ENCODE measurements at regions not wholly inside any gene's neighbourhood (a gene's known extent, or its start where the extent isn't known, plus 50 kb on each side); places are given as distances from the start of the nearest gene placed in this dataset.
A peak's percentile ranks its signal among the peaks of the same experiment; 100 is the strongest.

GRCh38 chr21:36245649-36246048, 74.3 kb upstream of the MORC3 start:
- no peaks in the 10 kb centered on the region for H3K9me3 Mint-ChIP-seq
- no peak overlapping the region for H3K27ac Mint-ChIP-seq
- no peaks in the 10 kb centered on the region for H3K9me3 ChIP-seq (ENCODE audit: control insufficient read depth in 1 of 2, insufficient read depth in 1 of 2, low read length in 2 of 2)
- ChIA-PET POLR2A (interaction anchor here (1.6 kb wide), 1 partner anchor 75 kb away, joined by 8 read pairs; the partner anchor contains the start of gene MORC3), CTCF (no interaction called here)
- H3K4me3 Mint-ChIP-seq: no peak overlapping the region
- intact Hi-C loops (cut with DNase I, micrococcal nuclease): no loop called here
- peaks cover 60% of the 10 kb centered on the region for H3K36me3 Mint-ChIP-seq (ENCODE audit: low read depth)
- TF ChIP-seq CTCF (IDR thresholded peaks at IDR 0.05): no peak
- no peak overlapping the region for H3K4me3 ChIP-seq (ENCODE audit: low read length)
- ATAC-seq (ENCODE audit: poor library complexity) (no peak), DNase-seq (peak in 2 of 14 experiments; percentile 3 to 21)
- H3K27me3 Mint-ChIP-seq: no peaks in the 10 kb centered on the region
- peaks cover 13% of the 10 kb centered on the region for H3K4me1 Mint-ChIP-seq (ENCODE audit: low read depth)
- peaks cover 3% of the 10 kb centered on the region for H3K4me1 ChIP-seq (ENCODE audit: insufficient read depth, low read length)
- peaks cover 52% of the 10 kb centered on the region for H3K36me3 ChIP-seq (ENCODE audit: insufficient read depth, low read length)
- no peak overlapping the region for H3K27ac ChIP-seq (ENCODE audit: low read depth in 1 of 2, low read length in 2 of 2)
- H3K27me3 ChIP-seq (ENCODE audit: control insufficient read depth in 1 of 2, insufficient read depth in 2 of 2, low read length in 2 of 2): no peaks in the 10 kb centered on the region

- Mint-ChIP-seq H3K36me3 (ENCODE audit: low read depth) (peaks cover 65% of the 10 kb centered on the region), H3K27ac (no peak overlapping the region)
- intact Hi-C loops (cut with DNase I, micrococcal nuclease): no loop called here
These were observed 73.8 kb upstream of the MORC3 start for GRCh38 chr21:36246080-36246631.

GRCh38 chr21:36247316-36248010, 72.5 kb upstream of the MORC3 start:
- no peaks in the 10 kb centered on the region for H3K27me3 Mint-ChIP-seq
- H3K4me3 ChIP-seq (ENCODE audit: low read length): no peak overlapping the region
- no peaks in the 10 kb centered on the region for H3K9me3 ChIP-seq (ENCODE audit: control insufficient read depth in 1 of 2, insufficient read depth in 1 of 2, low read length in 2 of 2)
- no peak for TF ChIP-seq CTCF (IDR thresholded peaks at IDR 0.05)
- peaks cover 12% of the 10 kb centered on the region for H3K4me1 Mint-ChIP-seq (ENCODE audit: low read depth)
- ChIA-PET CTCF (interaction anchor here (0.6 kb wide), 1 partner anchor 142 kb away, joined by 3 read pairs; no protein-coding TSS in a partner anchor), POLR2A (interaction anchor here (1.4 kb wide), 1 partner anchor 72 kb away, joined by 4 read pairs; the partner anchor contains the start of gene MORC3)
- DNase-seq (no peak), ATAC-seq (ENCODE audit: poor library complexity) (no peak)
- H3K36me3 ChIP-seq (ENCODE audit: insufficient read depth, low read length): peaks cover 62% of the 10 kb centered on the region
- H3K9me3 Mint-ChIP-seq: no peaks in the 10 kb centered on the region
- H3K4me1 ChIP-seq (ENCODE audit: insufficient read depth, low read length): peaks cover 3% of the 10 kb centered on the region
- H3K27ac ChIP-seq (ENCODE audit: low read depth in 1 of 2, low read length in 2 of 2): no peak overlapping the region
- H3K36me3 Mint-ChIP-seq (ENCODE audit: low read depth): peaks cover 66% of the 10 kb centered on the region
- no peaks in the 10 kb centered on the region for H3K27me3 ChIP-seq (ENCODE audit: control insufficient read depth in 1 of 2, insufficient read depth in 2 of 2, low read length in 2 of 2)
- H3K27ac Mint-ChIP-seq: peak overlapping the region; percentile 6
- intact Hi-C loops (cut with DNase I, micrococcal nuclease): no loop called here
- no peak overlapping the region for H3K4me3 Mint-ChIP-seq

More at GRCh38 chr21:36246080-36246631, 73.8 kb upstream of the MORC3 start:
- H3K27me3 Mint-ChIP-seq: no peaks in the 10 kb centered on the region
- ChIA-PET CTCF (no interaction called here), POLR2A (interaction anchor here (1.6 kb wide), 1 partner anchor 74 kb away, joined by 8 read pairs; the partner anchor contains the start of gene MORC3)
- no peak for DNase-seq
- H3K27me3 ChIP-seq (ENCODE audit: control insufficient read depth in 1 of 2, insufficient read depth in 2 of 2, low read length in 2 of 2): no peaks in the 10 kb centered on the region
- H3K4me3 Mint-ChIP-seq: no peak overlapping the region
- H3K36me3 ChIP-seq (ENCODE audit: insufficient read depth, low read length): peaks cover 57% of the 10 kb centered on the region
- no peak for ATAC-seq (ENCODE audit: poor library complexity)
- no peaks in the 10 kb centered on the region for H3K9me3 ChIP-seq (ENCODE audit: control insufficient read depth in 1 of 2, insufficient read depth in 1 of 2, low read length in 2 of 2)
- H3K27ac ChIP-seq (ENCODE audit: low read depth in 1 of 2, low read length in 2 of 2): no peak overlapping the region
- no peak overlapping the region for H3K4me3 ChIP-seq (ENCODE audit: low read length)
- H3K9me3 Mint-ChIP-seq: no peaks in the 10 kb centered on the region
- TF ChIP-seq CTCF (IDR thresholded peaks at IDR 0.05): no peak
- peaks cover 3% of the 10 kb centered on the region for H3K4me1 ChIP-seq (ENCODE audit: insufficient read depth, low read length)
- peaks cover 13% of the 10 kb centered on the region for H3K4me1 Mint-ChIP-seq (ENCODE audit: low read depth)

Data from CD4-positive, alpha-beta T cell (primary cell).